SK-N-SH (cell line): ENCODE measurements at regions not wholly inside any gene's neighbourhood (a gene's known extent, or its start where the extent isn't known, plus 50 kb on each side); places are given as distances from the start of the nearest gene placed in this dataset.

Experiments
- CTCF ChIA-PET: fragments of 300-600, 350-600 bp; formaldehyde crosslinking; extraction: SDS; loops from one replicate; lab custom pipeline; 2021; lab: Yijun Ruan, JAX
- POLR2A ChIA-PET: fragments of 350-600 bp; sonication (Branson Sonifier 250); formaldehyde crosslinking; extraction: SDS; loops from one replicate; lab custom pipeline; 2020; ENCODE audit warnings: antibody characterized with exemption, inconsistent platforms; lab: Yijun Ruan, JAX
- DNase-seq: peaks from one replicate; pipeline ENCODE4 v3.0.0; 2012
- H2AFZ ChIP-seq: fragments of 200-600 bp; sonication (generic); 2 replicates; pipeline ENCODE4 v1.8.1; 2016; ENCODE audit warnings: antibody characterized with exemption, mild to moderate bottlenecking, low read depth
- H3F3A ChIP-seq: fragments of 200-600 bp; sonication (generic); replicated peaks from 2 replicates; pipeline ENCODE3; 2016; ENCODE audit warnings: antibody characterized with exemption, mild to moderate bottlenecking; ENCODE audit not compliant: insufficient read depth
- H3K27ac ChIP-seq, 2 experiments: fragments of 200-500 bp in 1 of 2; fragments of 200-600 bp in 1 of 2; sonication (Bioruptor generic) in 1 of 2; sonication (generic), shearing (Covaris generic) in 1 of 2; 2 replicates each; pipeline versions ENCODE4 v1.5.1 to v1.6.1; 2014 to 2016; ENCODE audit warnings: low read depth in 2 of 2, inconsistent platforms in 1 of 2, low read length in 1 of 2, mild to moderate bottlenecking in 1 of 2, mixed read lengths in 1 of 2
- H3K27me3 ChIP-seq: fragments of 200-600 bp; sonication (generic), shearing (Covaris generic); 2 replicates; pipeline ENCODE4 v1.6.1; 2016; ENCODE audit warnings: mixed run types; ENCODE audit not compliant: insufficient read depth
- H3K36me3 ChIP-seq, 2 experiments: fragments of 200-500 bp in 1 of 2; fragments of 200-600 bp in 1 of 2; sonication (Bioruptor generic) in 1 of 2; sonication (generic) in 1 of 2; replicated peaks in 1 of 2; 2 replicates each; pipeline versions ENCODE3 to v1.5.1; 2014 to 2016; ENCODE audit warnings: low read length in 1 of 2, mild to moderate bottlenecking in 1 of 2; ENCODE audit not compliant: insufficient read depth in 2 of 2, control insufficient read depth in 1 of 2
- H3K4me1 ChIP-seq, 2 experiments: fragments of 200-500 bp in 1 of 2; fragments of 200-600 bp in 1 of 2; sonication (Bioruptor generic) in 1 of 2; sonication (generic), shearing (Covaris generic) in 1 of 2; 2 replicates each; pipeline versions ENCODE4 v1.5.1 to v1.6.1; 2014 to 2016; ENCODE audit warnings: low read depth in 1 of 2, low read length in 1 of 2, mixed run types in 1 of 2; ENCODE audit not compliant: insufficient read depth in 2 of 2, control insufficient read depth in 1 of 2
- H3K4me2 ChIP-seq: fragments of 200-600 bp; sonication (generic), shearing (Covaris generic); 2 replicates; pipeline ENCODE4 v1.6.1; 2017; ENCODE audit warnings: mixed run types
- H3K4me3 ChIP-seq, 2 experiments: fragments of 200-500 bp in 1 of 2; fragments of 200-600 bp in 1 of 2; sonication (Bioruptor generic) in 1 of 2; sonication (generic), shearing (Covaris generic) in 1 of 2; 2 replicates each; pipeline versions ENCODE4 v1.5.1 to v1.8.1; 2014 to 2016; ENCODE audit warnings: low read depth in 2 of 2, inconsistent platforms in 1 of 2, low read length in 1 of 2, mild to moderate bottlenecking in 1 of 2, mixed read lengths in 1 of 2, moderate library complexity in 1 of 2
- H3K79me2 ChIP-seq: fragments of 200-600 bp; sonication (generic); 2 replicates; pipeline ENCODE4 v1.8.1; 2017; ENCODE audit warnings: mild to moderate bottlenecking; ENCODE audit not compliant: insufficient read depth
- H3K9ac ChIP-seq: fragments of 200-600 bp; sonication (generic); 2 replicates; pipeline ENCODE4 v1.6.1; 2017; ENCODE audit warnings: mixed run types
- H3K9me2 ChIP-seq: fragments of 200-600 bp; sonication (generic); 2 replicates; pipeline ENCODE4 v1.6.1; 2017; ENCODE audit warnings: mixed run types
- H3K9me3 ChIP-seq: fragments of 200-600 bp; sonication (generic); 2 replicates; pipeline ENCODE4 v1.6.1; 2017; ENCODE audit warnings: mixed run types, mild to moderate bottlenecking, moderate library complexity
- H4K20me1 ChIP-seq: fragments of 200-600 bp; sonication (generic); 2 replicates; pipeline ENCODE4 v1.6.1; 2017; ENCODE audit warnings: mild to moderate bottlenecking, mixed run types; ENCODE audit not compliant: insufficient read depth
- FOSL2 ChIP-seq: IDR thresholded peaks from 2 replicates; pipeline ENCODE4 v1.4.0; 2012; ENCODE audit warnings: low read depth, mild to moderate bottlenecking, moderate library complexity, borderline replicate concordance
- JUND ChIP-seq: IDR thresholded peaks from 2 replicates; pipeline ENCODE4 v1.4.0; 2012
- RAD21 ChIP-seq: IDR thresholded peaks from 2 replicates; pipeline ENCODE4 v1.6.1; 2012; ENCODE audit warnings: mild to moderate bottlenecking, low read length
- RCOR1 ChIP-seq: fragments of 150-350 bp; IDR thresholded peaks from 2 replicates; pipeline ENCODE4 v1.6.1; 2017; ENCODE audit warnings: antibody characterized with exemption, low read length
- SMC3 ChIP-seq: IDR thresholded peaks from 2 replicates; pipeline ENCODE4 v1.6.1; 2012; ENCODE audit warnings: low read depth, low read length, improper control_type of control experiment
- YY1 ChIP-seq: IDR thresholded peaks from 2 replicates; pipeline ENCODE4 v1.4.0; 2012; ENCODE audit warnings: low read depth, mild to moderate bottlenecking
- WGBS: methylation state at CpG from one replicate; pipeline ENCODE4 v1.1.6; 2017; ENCODE audit warnings: low lambda C conversion rate; 5-methylcytosine and 5-hydroxymethylcytosine counted together
- TF ChIP-seq, protein P1 (sequence below): fragments of 150-350 bp; IDR thresholded peaks from 2 replicates; pipeline ENCODE4 v1.6.1; 2017; ENCODE audit warnings: antibody characterized with exemption, low read length, low read depth, borderline replicate concordance
- TF ChIP-seq, protein P2 (sequence below): IDR thresholded peaks from 2 replicates; pipeline ENCODE4 v1.4.0; 2012; ENCODE audit warnings: low read depth
- TF ChIP-seq, protein P3 (sequence below): fragments of 200-600 bp; sonication (generic); IDR thresholded peaks from 2 replicates; pipeline ENCODE4 v1.6.1; 2017; ENCODE audit warnings: antibody characterized with exemption, mild to moderate bottlenecking, moderate library complexity
- TF ChIP-seq, protein P4 (sequence below): IDR thresholded peaks from 2 replicates; pipeline ENCODE4; 2012

DNA sequence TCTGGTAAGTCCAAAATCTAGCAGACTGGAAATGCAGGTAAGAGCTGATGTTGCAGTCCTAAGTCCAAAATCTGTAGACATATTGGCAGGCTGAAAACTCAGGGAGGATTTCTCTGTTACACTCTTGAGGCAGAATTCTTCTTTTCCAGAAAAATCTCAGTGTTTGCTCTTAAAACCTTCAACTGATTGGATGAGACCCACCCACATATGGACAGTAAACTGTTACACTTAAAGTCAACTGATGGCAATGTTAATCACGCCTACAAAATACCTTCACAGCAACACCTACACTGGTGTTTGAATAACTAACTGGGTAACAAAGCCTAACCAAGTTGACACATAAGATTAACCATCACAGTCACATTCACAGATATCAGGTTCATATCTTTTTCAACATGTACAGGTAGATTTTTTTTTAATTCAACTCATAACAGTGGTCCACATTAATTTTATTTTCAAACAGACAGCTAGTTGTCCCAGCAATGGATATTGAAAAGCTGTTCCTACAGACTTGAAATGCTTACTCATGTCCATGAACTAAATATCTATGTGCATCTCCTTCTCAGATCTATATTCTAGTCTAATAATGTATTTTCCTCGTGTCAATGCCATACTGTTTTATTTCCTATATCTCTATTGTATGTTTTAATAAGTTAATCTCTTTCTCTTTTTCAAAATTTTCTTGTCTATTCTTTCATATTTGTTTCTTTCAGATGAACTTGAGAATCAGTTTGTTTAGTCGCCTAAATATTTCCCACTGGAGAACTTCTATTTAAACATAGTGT is 110.1 kb downstream of the TMPRSS5 start:
- H4K20me1 ChIP-seq, result no peaks in the 10 kb centered on the region
- no peak overlapping the region for H3K4me2 ChIP-seq
- 26% methylated on average over 3 of the region's 3 CpGs for WGBS
- POLR2A ChIA-PET, result no interaction called here
- H3K79me2 ChIP-seq, result no peaks in the 10 kb centered on the region
- DNase-seq, result no peak
- H3K9me2 ChIP-seq, result no peaks in the 10 kb centered on the region; the same call in 1 of the 2 replicates
- H3K9ac ChIP-seq, result no peak overlapping the region
- H3K27me3 ChIP-seq, result no peaks in the 10 kb centered on the region
- no peaks in the 10 kb centered on the region for H3F3A ChIP-seq
- H3K9me3 ChIP-seq, result no peaks in the 10 kb centered on the region
- no peak overlapping the region for H2AFZ ChIP-seq
- TF ChIP-seq, protein P1, sequence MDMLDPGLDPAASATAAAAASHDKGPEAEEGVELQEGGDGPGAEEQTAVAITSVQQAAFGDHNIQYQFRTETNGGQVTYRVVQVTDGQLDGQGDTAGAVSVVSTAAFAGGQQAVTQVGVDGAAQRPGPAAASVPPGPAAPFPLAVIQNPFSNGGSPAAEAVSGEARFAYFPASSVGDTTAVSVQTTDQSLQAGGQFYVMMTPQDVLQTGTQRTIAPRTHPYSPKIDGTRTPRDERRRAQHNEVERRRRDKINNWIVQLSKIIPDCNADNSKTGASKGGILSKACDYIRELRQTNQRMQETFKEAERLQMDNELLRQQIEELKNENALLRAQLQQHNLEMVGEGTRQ, result no peak
- TF ChIP-seq, protein P2, sequence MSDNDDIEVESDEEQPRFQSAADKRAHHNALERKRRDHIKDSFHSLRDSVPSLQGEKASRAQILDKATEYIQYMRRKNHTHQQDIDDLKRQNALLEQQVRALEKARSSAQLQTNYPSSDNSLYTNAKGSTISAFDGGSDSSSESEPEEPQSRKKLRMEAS, result no peak
- TF ChIP-seq RAD21, result no peak
- TF ChIP-seq, protein P3, sequence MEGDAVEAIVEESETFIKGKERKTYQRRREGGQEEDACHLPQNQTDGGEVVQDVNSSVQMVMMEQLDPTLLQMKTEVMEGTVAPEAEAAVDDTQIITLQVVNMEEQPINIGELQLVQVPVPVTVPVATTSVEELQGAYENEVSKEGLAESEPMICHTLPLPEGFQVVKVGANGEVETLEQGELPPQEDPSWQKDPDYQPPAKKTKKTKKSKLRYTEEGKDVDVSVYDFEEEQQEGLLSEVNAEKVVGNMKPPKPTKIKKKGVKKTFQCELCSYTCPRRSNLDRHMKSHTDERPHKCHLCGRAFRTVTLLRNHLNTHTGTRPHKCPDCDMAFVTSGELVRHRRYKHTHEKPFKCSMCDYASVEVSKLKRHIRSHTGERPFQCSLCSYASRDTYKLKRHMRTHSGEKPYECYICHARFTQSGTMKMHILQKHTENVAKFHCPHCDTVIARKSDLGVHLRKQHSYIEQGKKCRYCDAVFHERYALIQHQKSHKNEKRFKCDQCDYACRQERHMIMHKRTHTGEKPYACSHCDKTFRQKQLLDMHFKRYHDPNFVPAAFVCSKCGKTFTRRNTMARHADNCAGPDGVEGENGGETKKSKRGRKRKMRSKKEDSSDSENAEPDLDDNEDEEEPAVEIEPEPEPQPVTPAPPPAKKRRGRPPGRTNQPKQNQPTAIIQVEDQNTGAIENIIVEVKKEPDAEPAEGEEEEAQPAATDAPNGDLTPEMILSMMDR, result no peak
- TF ChIP-seq, all 33 proteins: peak for 0
- CTCF ChIA-PET, result no interaction called here
- Histone ChIP-seq H3K36me3 (no peaks in the 10 kb centered on the region), H3K4me1 (peaks cover 0 to 7% of the 10 kb centered on the region in 2 experiments; a peak in 2 of 4 replicates), H3K27ac (no peak overlapping the region), H3K4me3 (no peak overlapping the region)

DNA sequence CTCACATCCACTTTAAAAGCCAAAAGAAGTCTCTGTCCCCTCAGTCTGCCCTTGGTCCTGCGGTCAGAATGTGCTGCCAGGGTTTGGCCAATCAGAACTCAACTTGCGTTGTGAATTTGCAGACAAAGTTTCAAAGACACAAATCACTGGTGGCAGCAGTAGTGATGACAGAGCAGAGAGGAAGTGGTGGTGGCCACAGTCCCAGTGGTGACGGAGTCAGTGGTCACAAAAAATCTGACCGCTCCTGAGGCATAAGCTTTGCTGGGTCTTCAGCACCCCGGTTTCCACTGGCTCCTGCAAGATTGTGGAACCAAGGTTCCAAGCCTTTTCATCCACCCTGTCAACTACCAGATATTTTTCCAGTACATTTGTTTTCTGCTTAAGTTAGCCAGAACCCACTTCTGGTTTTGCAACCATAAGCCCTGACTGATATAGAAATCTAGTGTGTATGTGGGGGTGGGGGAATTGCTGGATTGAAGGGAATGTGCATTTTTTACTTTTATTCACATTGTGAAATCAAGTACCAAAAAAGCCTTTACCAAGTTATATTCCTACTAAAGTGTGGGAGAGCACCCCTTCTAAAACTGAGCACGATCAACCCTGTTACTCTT is 112.3 kb downstream of the TMPRSS5 start:
- H3K9ac ChIP-seq, result no peak overlapping the region
- 31% methylated on average over 6 of the region's 6 CpGs for WGBS
- H3K9me3 ChIP-seq, result no peaks in the 10 kb centered on the region
- H4K20me1 ChIP-seq, result no peaks in the 10 kb centered on the region
- no peak overlapping the region for H3K4me3 ChIP-seq
- H3K27ac ChIP-seq, result peak overlapping the region in 1 of 2 experiments; percentile 20; a peak in 1 of 4 replicates
- no peaks in the 10 kb centered on the region for H3K36me3 ChIP-seq
- no peaks in the 10 kb centered on the region for H3K27me3 ChIP-seq
- no peaks in the 10 kb centered on the region for H3K79me2 ChIP-seq
- no peaks in the 10 kb centered on the region; the same call in 1 of the 2 replicates for H3K9me2 ChIP-seq
- no peak overlapping the region for H2AFZ ChIP-seq
- H3F3A ChIP-seq, result no peaks in the 10 kb centered on the region
- ChIA-PET POLR2A (no interaction called here), CTCF (interaction anchor here (1.1 kb wide), 2 partner anchors 12 to 19 kb away, joined by 3 to 4 read pairs; no protein-coding TSS in a partner anchor)
- no peak for DNase-seq
- TF ChIP-seq SMC3, result no peak
- TF ChIP-seq FOSL2, result no peak
- no peak for TF ChIP-seq RAD21
- TF ChIP-seq, protein P4, sequence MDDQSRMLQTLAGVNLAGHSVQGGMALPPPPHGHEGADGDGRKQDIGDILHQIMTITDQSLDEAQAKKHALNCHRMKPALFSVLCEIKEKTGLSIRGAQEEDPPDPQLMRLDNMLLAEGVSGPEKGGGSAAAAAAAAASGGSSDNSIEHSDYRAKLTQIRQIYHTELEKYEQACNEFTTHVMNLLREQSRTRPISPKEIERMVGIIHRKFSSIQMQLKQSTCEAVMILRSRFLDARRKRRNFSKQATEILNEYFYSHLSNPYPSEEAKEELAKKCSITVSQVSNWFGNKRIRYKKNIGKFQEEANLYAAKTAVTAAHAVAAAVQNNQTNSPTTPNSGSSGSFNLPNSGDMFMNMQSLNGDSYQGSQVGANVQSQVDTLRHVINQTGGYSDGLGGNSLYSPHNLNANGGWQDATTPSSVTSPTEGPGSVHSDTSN, result no peak
- no peak for TF ChIP-seq YY1
- TF ChIP-seq RCOR1, result no peak
- TF ChIP-seq JUND, result no peak
- H3K4me1 ChIP-seq, result peaks cover 0 to 25% of the 10 kb centered on the region in 2 experiments; a peak in 2 of 4 replicates
- H3K4me2 ChIP-seq, result no peak overlapping the region
